Fibroblast of the aortic adventitia (primary cell): ENCODE measurements at regions not wholly inside any gene's neighbourhood (a gene's known extent, or its start where the extent isn't known, plus 50 kb on each side); places are given as distances from the start of the nearest gene placed in this dataset.

Source experiments
- DNase-seq: peaks from one replicate; pipeline ENCODE4 v3.0.0-alpha.2; 2010; ENCODE audit warnings: low read depth
- H3K4me3 ChIP-seq: 2 replicates; pipeline ENCODE4 v1.5.1; 2011; ENCODE audit warnings: low read depth, mild to moderate bottlenecking, control low read depth, low read length, moderate library complexity
- TF ChIP-seq, protein P1 (sequence below): IDR thresholded peaks from 2 replicates; pipeline ENCODE4 v1.5.1; 2011; ENCODE audit warnings: mild to moderate bottlenecking, low read length, control low read depth, inconsistent platforms; ENCODE audit not compliant: insufficient read depth

DNA sequence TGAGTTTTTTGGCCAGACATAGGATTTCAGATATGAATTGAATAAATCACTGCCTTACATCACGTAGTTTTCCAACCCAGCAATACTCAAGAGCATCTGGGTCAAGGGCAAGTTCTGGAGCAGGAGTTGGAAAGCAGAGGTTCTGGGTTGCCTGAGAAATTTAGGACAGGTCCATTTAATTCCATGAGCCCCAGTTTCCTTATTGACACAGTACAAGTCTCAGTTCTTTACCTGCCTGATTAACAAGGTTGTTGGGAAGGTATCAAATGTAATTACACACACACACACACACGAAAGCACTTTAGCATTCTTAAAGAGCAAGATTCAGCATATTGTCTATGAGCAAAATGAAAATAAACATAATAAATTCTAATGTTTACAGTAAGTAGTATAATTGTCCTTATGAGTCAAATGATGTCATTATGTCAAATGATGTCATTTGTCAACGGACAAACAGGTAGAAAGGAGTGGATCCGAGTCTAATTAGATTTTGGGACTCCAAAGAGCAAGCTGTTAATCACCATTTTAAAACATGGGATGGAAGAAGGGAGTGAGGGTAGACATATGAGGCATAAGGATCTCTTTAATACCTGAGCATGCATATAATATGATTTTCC lies 268.4 kb upstream of the ARGLU1 start:
- H3K4me3 ChIP-seq, result no peak overlapping the region
- DNase-seq, result no peak
- TF ChIP-seq, protein P1, sequence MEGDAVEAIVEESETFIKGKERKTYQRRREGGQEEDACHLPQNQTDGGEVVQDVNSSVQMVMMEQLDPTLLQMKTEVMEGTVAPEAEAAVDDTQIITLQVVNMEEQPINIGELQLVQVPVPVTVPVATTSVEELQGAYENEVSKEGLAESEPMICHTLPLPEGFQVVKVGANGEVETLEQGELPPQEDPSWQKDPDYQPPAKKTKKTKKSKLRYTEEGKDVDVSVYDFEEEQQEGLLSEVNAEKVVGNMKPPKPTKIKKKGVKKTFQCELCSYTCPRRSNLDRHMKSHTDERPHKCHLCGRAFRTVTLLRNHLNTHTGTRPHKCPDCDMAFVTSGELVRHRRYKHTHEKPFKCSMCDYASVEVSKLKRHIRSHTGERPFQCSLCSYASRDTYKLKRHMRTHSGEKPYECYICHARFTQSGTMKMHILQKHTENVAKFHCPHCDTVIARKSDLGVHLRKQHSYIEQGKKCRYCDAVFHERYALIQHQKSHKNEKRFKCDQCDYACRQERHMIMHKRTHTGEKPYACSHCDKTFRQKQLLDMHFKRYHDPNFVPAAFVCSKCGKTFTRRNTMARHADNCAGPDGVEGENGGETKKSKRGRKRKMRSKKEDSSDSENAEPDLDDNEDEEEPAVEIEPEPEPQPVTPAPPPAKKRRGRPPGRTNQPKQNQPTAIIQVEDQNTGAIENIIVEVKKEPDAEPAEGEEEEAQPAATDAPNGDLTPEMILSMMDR, result no peak

DNA sequence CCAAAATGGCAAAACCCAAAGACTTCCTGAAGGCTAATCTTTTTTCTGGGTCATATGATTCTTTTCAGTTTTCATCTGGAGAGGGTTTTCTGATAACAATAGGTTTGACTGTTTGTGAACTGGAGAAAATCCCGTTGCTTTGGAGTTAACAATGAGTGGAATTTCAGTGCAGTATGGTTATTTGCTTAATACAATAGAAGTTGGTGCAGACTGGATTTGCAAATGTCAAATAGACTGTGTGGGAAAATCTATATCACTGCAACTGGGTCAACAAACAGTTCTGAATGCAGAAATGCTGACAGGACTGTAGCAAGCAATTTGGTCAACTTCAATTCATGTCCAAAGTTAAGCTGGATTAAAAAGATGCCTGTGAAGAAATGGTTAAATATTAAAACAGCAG lies 267.5 kb upstream of the ARGLU1 start:
- H3K4me3 ChIP-seq, result no peak overlapping the region
- TF ChIP-seq, protein P1, result no peak
- DNase-seq, result no peak

DNA sequence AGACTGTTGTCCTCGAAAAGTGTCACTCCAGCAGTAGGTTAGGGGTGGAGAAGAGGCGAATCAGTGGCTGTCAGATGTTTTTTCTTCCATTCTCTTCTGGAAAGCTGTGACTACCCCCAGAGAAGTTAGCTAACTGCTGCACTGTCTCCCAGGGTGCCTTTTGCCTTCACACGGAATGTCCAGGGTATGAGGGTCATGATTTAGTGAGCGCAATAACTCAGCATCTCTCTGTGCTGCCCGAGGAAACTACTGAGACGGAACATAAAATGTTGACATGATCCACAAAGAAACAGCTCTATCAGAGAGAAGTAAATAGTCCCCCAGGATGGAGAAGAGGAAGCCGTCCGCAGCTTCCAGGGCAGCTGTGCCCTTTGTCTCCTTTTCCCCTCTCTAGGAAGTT lies 254.0 kb upstream of the ARGLU1 start:
- TF ChIP-seq, protein P1, result no peak
- H3K4me3 ChIP-seq, result no peak overlapping the region
- no peak for DNase-seq

DNA sequence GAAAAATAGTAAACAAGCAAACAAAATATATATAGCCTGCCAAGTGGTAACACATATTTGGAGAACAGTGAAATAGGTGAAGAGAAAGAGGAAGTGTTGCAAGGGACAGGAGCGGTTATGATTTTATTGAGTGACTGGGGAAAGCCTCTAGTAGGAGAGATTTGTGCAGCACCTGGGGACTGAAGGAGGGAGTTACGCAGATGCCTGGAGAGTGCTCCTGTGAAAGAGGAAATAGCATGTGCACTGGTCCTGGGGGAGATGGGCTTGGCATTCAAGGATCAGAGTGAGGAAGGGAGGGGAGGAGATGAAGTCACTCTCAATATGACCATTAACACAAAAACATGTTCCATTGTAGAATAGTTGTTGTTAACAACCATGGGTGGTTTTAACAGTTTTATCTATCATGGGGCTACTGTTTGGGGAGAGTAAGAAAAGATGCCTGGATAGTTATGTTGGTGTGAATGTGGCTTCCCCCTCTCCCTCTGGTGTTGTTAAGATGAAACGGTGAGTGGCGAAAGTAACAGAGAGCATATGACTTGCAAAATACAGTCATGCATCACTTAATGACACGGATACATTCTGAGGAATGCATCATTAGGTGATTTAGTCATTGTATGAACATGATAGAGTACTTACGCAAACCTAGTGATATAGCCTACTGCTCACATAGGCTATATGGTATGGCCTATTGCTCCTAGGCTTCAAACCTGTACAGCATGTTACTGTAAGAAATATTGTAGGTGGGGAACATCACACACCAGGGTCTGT lies 251.7 kb upstream of the ARGLU1 start:
- TF ChIP-seq, protein P1, result no peak
- H3K4me3 ChIP-seq, result no peak overlapping the region
- no peak for DNase-seq

DNA sequence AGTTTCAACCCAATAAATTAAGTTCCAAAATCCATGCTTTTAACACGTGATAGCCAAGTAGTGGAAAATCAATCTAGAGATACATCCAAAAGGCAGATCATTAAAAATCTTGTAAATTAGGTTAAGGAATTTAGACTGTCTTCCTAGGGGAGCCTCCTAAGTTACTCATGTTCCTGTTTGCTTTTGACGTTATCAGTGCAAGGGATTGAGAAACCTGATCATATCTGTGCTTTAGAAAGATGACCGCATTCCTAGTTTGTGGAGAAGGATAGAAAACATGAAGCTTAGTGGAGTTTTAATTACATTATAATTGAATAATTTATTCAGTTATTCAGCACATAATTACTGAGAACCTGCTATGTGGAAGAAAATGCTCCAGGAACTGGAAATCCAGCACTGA lies 251.0 kb upstream of the ARGLU1 start:
- TF ChIP-seq, protein P1, result no peak

DNA sequence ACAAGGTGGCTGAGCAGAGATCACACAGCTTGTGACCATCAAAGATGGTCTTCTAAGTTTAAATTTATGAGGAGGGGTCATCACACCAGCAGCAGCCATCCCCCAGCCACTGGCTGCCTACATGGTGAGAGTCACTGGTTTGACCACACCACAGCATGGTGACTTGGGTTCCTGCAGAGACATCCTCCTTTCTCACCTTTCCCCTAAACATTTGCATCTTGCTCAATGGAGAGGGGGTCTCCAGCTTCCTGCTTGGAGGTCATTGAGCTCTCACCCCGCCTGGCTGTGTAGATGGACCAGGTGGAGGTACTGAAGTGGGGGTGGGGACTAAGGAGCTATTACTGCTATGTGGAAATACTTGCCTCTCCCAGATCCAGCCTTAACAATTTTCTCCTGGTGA lies 247.6 kb upstream of the ARGLU1 start:
- H3K4me3 ChIP-seq, result no peak overlapping the region
- TF ChIP-seq, protein P1, result no peak
- DNase-seq, result no peak

More for the DNA sequence above, 251.0 kb upstream of the ARGLU1 start:
- DNase-seq, result no peak
- no peak overlapping the region for H3K4me3 ChIP-seq

DNA sequence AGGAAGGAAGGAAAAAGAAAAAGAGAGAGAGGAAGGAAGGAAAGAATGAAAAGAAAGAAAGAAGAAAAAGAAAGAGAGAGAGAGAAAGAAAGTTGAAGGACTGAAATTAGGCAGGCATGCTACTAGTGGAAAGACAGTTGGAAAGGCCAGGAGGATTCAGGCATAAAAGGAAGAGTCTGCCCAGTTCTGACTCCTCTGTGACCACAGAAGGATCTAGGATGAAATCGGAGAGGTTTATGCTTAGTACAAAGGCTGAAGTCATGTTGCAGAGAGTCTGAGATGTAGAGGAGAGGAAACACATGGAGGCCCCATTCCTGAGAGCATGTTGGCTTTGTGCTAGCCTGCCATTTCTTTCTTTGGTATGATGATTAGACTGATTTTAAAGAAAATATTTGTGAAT lies 246.5 kb upstream of the ARGLU1 start:
- H3K4me3 ChIP-seq, result no peak overlapping the region
- DNase-seq, result no peak
- TF ChIP-seq, protein P1, result no peak
